GM20000 (cell line): ENCODE measurements at regions not wholly inside any gene's neighbourhood (a gene's known extent, or its start where the extent isn't known, plus 50 kb on each side); places are given as distances from the start of the nearest gene placed in this dataset.

ENCODE experiments used
- DNase-seq: peaks from one replicate; pipeline ENCODE4 v3.0.0; 2012; ENCODE audit warnings: low spot score
- CTCF ChIP-seq: IDR thresholded peaks from 2 replicates; pipeline ENCODE4 v1.5.1; 2012; ENCODE audit warnings: mild to moderate bottlenecking, control low read depth; ENCODE audit errors: extremely low read depth, missing control alignments

- DNase-seq, result no peak
- TF ChIP-seq CTCF, result no peak
Measured at GRCh38 chr2:20509770-20510490, 63.1 kb downstream of the RHOB start.

GRCh38 chr2:20511130-20511529 is 64.3 kb downstream of the RHOB start:
- TF ChIP-seq CTCF, result no peak
- DNase-seq, result no peak

DNA sequence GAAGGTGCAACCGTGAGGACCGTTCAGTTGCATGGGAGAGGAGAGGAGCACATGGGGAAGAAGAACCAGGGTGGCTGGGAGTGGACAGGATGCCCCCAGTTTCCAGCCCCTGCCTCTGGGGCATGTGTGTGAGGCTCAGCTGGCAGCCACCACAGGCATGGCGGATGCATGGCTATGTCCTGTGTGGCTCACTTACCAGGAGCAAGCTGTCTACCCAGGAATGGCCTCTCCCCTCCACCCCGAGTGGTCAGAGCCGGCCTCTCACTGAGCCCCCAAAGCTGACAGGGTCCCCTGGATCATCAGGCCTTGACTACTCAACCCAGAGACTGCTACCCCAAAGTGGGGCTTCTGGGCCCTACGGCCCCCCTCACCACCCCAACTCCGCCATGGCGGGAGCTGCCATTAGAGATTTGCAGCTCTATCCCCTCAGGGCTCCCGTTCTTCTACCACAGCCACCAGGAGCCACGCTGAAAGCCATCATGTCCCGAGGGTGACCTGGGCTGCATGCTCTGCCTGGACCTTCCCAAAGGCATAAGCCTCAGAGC is 65.3 kb downstream of the RHOB start:
- no peak for TF ChIP-seq CTCF

DNA sequence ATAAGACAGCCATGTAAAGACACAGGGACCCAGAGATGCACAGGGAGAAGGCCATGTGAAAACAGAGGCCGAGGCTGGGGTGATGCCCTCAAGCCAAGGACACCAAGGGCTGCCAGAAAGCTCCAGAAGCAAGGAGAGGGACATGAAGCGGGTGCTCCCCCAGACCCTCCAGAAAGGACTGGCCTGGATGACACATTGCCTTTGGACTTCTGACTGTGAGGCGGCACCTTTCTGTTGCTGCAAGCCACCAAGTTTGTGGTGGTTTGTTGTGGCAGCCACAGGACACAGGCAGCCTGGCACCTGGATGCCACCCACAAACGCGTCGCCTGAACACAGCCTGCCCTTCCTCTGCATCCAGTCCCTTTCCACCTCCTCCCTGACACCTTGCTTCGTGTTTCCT is 67.1 kb downstream of the RHOB start:
- TF ChIP-seq CTCF, result no peak
- DNase-seq, result no peak

More for the DNA sequence above, 65.3 kb downstream of the RHOB start:
- DNase-seq, result no peak

- no peak for DNase-seq
- TF ChIP-seq CTCF, result no peak
Measured at GRCh38 chr2:20514596-20515269, 67.9 kb downstream of the RHOB start.

DNA sequence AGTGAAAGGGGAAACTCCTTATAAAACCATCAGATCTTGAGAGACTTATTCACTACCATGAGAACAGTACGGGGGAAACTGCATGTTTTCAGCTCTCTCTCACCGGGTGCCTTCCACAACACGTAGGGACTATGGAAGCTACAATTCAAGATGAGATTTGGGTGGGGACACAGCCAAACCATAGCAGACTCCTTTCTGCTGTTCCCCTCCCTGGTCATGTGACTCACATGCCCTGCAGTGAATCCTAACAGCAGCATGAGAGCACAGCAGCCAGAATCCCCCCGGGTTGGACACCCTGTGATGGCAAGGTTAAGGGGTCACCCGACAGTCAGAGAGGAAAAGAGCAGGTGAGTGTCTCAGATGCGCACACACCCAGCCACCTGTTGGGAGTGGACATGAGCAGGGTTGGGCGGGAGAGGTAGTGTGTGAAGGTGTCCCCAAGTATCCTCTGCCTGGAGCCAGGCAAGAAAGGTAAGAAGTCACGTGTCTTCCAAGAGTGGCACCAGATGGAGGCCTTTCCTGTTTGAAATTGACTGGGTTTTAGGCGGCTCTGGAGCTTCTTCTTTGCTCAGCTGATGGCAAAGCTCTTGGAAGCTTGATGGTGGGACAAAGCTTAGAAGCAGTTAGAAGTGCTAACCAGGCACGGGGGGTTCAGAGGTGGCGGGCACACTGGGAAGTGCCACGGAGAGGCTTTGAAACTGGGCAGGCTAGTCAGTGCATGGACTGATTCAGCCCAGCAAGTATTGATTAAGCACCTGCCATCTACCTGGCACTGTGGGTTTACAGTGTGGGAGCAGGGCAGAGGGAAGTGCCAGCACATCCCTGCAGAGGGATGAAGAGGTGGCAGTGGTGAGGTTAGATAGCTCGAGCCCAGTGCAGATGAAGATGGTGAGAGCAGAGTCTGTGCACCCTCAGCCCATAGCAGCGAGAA is 68.7 kb downstream of the RHOB start:
- no peak for TF ChIP-seq CTCF
- no peak for DNase-seq

DNA sequence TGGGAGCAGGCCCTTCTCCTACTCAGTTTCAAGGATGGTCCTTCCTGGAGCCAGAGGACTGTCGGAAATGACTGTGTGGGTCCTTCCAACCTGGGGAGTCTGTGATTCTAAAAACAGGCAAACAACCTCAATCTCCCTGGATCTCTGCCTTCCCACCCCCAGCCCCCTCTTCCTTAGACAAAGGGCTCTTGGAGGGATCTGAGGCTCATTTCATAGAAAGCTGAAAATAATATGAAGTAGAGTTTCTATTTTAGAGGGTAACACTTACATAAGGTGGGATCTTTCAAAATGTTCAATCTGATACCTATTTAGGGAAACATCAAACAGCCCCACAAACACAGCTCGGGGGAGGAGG is 69.4 kb downstream of the RHOB start:
- no peak for TF ChIP-seq CTCF
- no peak for DNase-seq
